GM23338 (cell line): ENCODE measurements at regions not wholly inside any gene's neighbourhood (a gene's known extent, or its start where the extent isn't known, plus 50 kb on each side); places are given as distances from the start of the nearest gene placed in this dataset.

Experiments used
- EZH2 ChIP-seq: fragments of 200-600 bp; sonication (generic); IDR thresholded peaks from one replicate; pipeline ENCODE4 v1.8.0; 2017; ENCODE audit warnings: antibody characterized with exemption, mild to moderate bottlenecking, low read depth; ENCODE audit not compliant: unreplicated experiment
- EZH2phosphoT487 ChIP-seq: fragments of 200-600 bp; sonication (generic); IDR thresholded peaks from one replicate; pipeline ENCODE4 v1.8.1; 2018; ENCODE audit warnings: antibody characterized with exemption; ENCODE audit not compliant: unreplicated experiment
- POLR2AphosphoS5 ChIP-seq: IDR thresholded peaks from 2 replicates; pipeline ENCODE4 v1.6.1; 2016; ENCODE audit warnings: antibody characterized with exemption, low read depth
- STAT1 ChIP-seq: IDR thresholded peaks from one replicate; pipeline ENCODE4 v1.6.1; 2016; ENCODE audit warnings: antibody characterized with exemption; ENCODE audit not compliant: unreplicated experiment
- ZNF331 ChIP-seq: fragments of 250-450 bp; sonication (Bioruptor Pico); IDR thresholded peaks from 2 replicates; pipeline ENCODE4 v1.5.0; 2020; ENCODE audit warnings: low read depth, mild to moderate bottlenecking, moderate library complexity
- TF ChIP-seq, protein P1 (sequence below): IDR thresholded peaks from one replicate; pipeline ENCODE4 v1.6.1; 2018; ENCODE audit warnings: antibody characterized with exemption; ENCODE audit not compliant: unreplicated experiment
- TF ChIP-seq, protein P2 (sequence below), 2 experiments: fragments of 200-600 bp in 1 of 2; sonication (generic) in 1 of 2; conservative IDR thresholded peaks; 2 replicates each; pipeline versions ENCODE4 v1.5.1 to v1.6.1; 2016 to 2017; ENCODE audit warnings: antibody characterized with exemption in 2 of 2, low read depth in 2 of 2, mild to moderate bottlenecking in 2 of 2, moderate library complexity in 1 of 2

DNA sequence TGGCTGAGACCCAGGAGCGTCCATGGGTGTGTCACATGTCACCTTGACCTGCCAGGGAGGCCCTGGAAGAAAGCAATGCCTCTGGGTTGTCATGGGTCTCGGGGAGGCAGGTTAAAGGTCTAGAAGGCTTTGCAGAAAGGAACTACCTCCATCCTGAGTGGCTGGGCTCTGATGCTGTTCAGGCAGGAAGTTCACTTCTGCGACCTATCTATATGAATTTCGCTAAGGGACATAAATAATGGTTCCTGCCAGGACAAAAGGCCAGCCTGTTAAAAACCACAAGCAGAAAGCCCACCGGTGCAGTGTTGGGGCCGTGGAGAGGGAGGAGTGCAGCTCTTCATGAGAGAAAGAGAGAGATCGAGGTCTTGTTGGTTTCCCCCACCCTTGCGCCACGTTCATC, 182.9 kb downstream of the PTPN20 start:
- TF ChIP-seq, protein P1, sequence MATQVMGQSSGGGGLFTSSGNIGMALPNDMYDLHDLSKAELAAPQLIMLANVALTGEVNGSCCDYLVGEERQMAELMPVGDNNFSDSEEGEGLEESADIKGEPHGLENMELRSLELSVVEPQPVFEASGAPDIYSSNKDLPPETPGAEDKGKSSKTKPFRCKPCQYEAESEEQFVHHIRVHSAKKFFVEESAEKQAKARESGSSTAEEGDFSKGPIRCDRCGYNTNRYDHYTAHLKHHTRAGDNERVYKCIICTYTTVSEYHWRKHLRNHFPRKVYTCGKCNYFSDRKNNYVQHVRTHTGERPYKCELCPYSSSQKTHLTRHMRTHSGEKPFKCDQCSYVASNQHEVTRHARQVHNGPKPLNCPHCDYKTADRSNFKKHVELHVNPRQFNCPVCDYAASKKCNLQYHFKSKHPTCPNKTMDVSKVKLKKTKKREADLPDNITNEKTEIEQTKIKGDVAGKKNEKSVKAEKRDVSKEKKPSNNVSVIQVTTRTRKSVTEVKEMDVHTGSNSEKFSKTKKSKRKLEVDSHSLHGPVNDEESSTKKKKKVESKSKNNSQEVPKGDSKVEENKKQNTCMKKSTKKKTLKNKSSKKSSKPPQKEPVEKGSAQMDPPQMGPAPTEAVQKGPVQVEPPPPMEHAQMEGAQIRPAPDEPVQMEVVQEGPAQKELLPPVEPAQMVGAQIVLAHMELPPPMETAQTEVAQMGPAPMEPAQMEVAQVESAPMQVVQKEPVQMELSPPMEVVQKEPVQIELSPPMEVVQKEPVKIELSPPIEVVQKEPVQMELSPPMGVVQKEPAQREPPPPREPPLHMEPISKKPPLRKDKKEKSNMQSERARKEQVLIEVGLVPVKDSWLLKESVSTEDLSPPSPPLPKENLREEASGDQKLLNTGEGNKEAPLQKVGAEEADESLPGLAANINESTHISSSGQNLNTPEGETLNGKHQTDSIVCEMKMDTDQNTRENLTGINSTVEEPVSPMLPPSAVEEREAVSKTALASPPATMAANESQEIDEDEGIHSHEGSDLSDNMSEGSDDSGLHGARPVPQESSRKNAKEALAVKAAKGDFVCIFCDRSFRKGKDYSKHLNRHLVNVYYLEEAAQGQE = no peak
- TF ChIP-seq, protein P2, sequence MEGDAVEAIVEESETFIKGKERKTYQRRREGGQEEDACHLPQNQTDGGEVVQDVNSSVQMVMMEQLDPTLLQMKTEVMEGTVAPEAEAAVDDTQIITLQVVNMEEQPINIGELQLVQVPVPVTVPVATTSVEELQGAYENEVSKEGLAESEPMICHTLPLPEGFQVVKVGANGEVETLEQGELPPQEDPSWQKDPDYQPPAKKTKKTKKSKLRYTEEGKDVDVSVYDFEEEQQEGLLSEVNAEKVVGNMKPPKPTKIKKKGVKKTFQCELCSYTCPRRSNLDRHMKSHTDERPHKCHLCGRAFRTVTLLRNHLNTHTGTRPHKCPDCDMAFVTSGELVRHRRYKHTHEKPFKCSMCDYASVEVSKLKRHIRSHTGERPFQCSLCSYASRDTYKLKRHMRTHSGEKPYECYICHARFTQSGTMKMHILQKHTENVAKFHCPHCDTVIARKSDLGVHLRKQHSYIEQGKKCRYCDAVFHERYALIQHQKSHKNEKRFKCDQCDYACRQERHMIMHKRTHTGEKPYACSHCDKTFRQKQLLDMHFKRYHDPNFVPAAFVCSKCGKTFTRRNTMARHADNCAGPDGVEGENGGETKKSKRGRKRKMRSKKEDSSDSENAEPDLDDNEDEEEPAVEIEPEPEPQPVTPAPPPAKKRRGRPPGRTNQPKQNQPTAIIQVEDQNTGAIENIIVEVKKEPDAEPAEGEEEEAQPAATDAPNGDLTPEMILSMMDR (conservative IDR thresholded peaks at IDR 0.05; ENCODE audit: low read depth in 2 of 2) = no peak
- no peak for TF ChIP-seq STAT1
- no peak for TF ChIP-seq POLR2AphosphoS5
- TF ChIP-seq EZH2phosphoT487 = no peak
- TF ChIP-seq ZNF331 (CRISPR knock-in tag) = no peak
- no peak for TF ChIP-seq EZH2
